Nephron progenitor cell (in vitro differentiated cells): ENCODE measurements at regions not wholly inside any gene's neighbourhood (a gene's known extent, or its start where the extent isn't known, plus 50 kb on each side); places are given as distances from the start of the nearest gene placed in this dataset.

Experiments
- DNase-seq: peaks from one replicate; pipeline ENCODE4 v3.0.0; 2021
- H3K27ac Mint-ChIP-seq: 2 replicates; pipeline ENCODE4 v1.8.0; 2021; ENCODE audit warnings: mild to moderate bottlenecking, moderate library complexity, mixed read lengths
- H3K27me3 Mint-ChIP-seq: 2 replicates; pipeline ENCODE4 v1.8.0; 2021; ENCODE audit warnings: mild to moderate bottlenecking, low read depth, mixed read lengths; ENCODE audit not compliant: poor library complexity
- H3K36me3 Mint-ChIP-seq: 2 replicates; pipeline ENCODE4 v1.8.0; 2021; ENCODE audit warnings: low read depth, mixed read lengths
- H3K4me1 Mint-ChIP-seq: 2 replicates; pipeline ENCODE4 v1.8.0; 2021; ENCODE audit warnings: mixed read lengths
- H3K4me3 Mint-ChIP-seq: 2 replicates; pipeline ENCODE4 v1.8.0; 2021; ENCODE audit warnings: mild to moderate bottlenecking, moderate library complexity, mixed read lengths
- H3K9me3 Mint-ChIP-seq: 2 replicates; pipeline ENCODE4 v1.8.0; 2021; ENCODE audit warnings: mild to moderate bottlenecking, moderate library complexity, mixed read lengths
- TF ChIP-seq, protein P1 (sequence below): fragments of 200-600 bp; sonication (generic); IDR thresholded peaks from 2 replicates; pipeline ENCODE4 v1.5.0; 2021; ENCODE audit warnings: antibody characterized with exemption

DNA sequence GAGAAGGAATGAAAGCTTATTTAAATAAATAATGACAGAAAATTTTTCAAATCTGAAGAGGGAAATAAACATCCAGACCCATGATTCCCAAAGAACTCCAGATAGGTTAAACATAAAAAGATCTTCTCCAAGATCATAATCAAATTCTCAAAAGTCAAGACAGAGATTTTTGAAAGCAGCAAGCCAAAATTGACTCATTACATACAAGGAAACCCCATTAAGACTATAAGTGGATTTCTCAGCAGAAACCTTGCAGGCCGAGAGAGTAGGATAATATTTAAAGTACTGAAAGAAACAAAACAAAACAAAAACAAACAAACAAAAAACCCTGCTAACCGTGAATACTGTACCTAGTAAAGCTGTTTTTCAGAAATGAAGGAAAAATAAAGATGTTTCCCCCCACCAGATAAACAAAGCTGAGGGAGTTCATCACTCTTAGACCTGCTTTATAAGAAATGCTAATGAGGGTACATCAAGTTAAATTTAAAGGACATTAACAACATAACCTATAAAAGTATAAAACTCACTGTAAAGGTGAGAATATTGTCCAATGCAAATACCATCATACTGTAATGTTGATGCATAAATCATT, 412.2 kb downstream of the INSC start:
- Mint-ChIP-seq H3K27ac (no peak overlapping the region), H3K9me3 (peaks cover 61% of the 10 kb centered on the region), H3K36me3 (peaks cover 14% of the 10 kb centered on the region), H3K27me3 (peaks cover 4% of the 10 kb centered on the region), H3K4me1 (peaks cover 18% of the 10 kb centered on the region), H3K4me3 (no peak overlapping the region)
- DNase-seq: no peak
- TF ChIP-seq, protein P1, sequence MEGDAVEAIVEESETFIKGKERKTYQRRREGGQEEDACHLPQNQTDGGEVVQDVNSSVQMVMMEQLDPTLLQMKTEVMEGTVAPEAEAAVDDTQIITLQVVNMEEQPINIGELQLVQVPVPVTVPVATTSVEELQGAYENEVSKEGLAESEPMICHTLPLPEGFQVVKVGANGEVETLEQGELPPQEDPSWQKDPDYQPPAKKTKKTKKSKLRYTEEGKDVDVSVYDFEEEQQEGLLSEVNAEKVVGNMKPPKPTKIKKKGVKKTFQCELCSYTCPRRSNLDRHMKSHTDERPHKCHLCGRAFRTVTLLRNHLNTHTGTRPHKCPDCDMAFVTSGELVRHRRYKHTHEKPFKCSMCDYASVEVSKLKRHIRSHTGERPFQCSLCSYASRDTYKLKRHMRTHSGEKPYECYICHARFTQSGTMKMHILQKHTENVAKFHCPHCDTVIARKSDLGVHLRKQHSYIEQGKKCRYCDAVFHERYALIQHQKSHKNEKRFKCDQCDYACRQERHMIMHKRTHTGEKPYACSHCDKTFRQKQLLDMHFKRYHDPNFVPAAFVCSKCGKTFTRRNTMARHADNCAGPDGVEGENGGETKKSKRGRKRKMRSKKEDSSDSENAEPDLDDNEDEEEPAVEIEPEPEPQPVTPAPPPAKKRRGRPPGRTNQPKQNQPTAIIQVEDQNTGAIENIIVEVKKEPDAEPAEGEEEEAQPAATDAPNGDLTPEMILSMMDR: no peak

DNA sequence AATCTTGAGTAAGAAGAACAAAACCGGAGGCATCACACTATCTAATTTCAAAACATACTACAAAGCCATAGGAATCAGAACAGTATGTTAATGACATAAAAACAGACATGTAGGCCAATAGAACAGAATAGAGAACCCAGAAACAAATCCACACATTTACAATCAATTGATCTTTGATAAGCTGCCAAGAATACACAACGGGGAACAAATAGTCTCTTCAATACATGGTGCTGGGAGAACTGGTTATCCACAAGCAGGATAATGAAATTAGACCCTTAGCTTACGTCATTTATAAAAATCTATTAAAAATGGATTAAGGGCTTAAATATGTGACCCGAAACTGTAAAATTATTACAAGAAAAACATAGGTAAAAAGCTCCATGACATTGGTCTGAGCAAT, 417.7 kb downstream of the INSC start:
- DNase-seq: no peak
- Mint-ChIP-seq H3K4me3 (no peak overlapping the region), H3K36me3 (no peaks in the 10 kb centered on the region), H3K27me3 (peaks cover 4% of the 10 kb centered on the region), H3K9me3 (peaks cover 29% of the 10 kb centered on the region), H3K4me1 (no peaks in the 10 kb centered on the region), H3K27ac (no peak overlapping the region)
- TF ChIP-seq, protein P1: no peak

DNA sequence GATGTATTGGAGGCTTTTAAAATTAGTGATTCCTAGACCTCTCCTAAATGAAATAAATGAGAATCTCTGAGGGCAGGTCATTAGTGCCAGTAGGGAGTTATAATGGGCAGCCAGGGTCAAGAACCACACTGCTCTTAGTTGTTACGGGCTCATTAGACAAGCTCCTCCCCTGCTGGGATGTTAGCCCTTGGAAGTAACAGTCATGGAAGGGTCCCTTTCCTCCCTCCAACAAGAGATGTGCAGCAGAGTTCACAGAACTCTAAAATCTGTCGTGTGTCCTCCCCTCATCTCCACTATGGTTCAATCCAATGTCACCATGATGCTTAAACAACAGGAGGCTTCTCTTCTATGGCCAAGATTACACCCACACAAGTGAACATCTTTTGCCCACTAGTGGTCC, 419.5 kb downstream of the INSC start:
- Mint-ChIP-seq H3K36me3 (no peaks in the 10 kb centered on the region), H3K4me1 (no peaks in the 10 kb centered on the region), H3K9me3 (peaks cover 15% of the 10 kb centered on the region), H3K4me3 (no peak overlapping the region), H3K27me3 (no peaks in the 10 kb centered on the region), H3K27ac (no peak overlapping the region)
- DNase-seq: no peak
- TF ChIP-seq, protein P1: no peak

DNA sequence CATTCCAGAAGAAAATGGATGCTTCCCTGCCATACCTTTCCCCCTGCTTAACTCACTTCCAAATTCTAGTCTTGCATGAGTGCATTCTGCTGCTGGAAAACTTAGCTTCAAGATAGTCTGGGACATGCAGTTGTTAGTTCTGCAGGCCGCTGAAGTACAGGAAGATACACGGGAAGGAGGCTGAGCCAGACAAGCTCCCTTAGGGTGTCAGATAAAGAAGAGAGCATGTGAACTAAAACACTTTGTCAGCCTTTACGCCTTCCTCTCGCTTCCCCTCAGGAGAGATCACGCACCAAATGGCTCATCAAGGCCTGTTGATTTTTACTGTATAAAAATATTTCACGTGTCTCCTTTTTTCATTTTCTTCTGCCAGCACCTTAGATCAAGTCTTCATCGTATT, 420.7 kb downstream of the INSC start:
- Mint-ChIP-seq H3K9me3 (peaks cover 12% of the 10 kb centered on the region), H3K4me1 (peaks cover 5% of the 10 kb centered on the region), H3K4me3 (no peak overlapping the region), H3K27ac (no peak overlapping the region), H3K36me3 (no peaks in the 10 kb centered on the region), H3K27me3 (no peaks in the 10 kb centered on the region)
- no peak for DNase-seq
- TF ChIP-seq, protein P1: no peak

DNA sequence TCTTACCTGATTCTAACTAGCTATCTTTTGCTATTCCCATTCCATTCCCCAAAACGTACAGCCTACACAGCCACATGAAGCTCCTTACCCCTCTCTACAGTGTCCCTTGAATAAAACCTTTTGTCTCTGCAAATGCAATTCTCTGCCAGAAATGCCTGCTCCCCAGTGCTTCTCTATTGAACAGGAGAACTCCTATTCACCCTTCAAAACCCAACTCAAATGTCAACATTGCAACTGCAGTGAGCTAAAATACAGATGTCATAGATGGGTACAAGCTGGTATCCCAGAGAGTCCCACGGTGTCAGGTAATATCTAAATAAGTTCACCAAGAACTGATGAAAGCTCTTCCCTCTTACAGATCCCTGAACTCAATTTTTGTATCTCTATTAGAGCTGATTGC, 421.7 kb downstream of the INSC start:
- no peak for DNase-seq
- H3K4me1 Mint-ChIP-seq: peaks cover 5% of the 10 kb centered on the region
- no peaks in the 10 kb centered on the region for H3K36me3 Mint-ChIP-seq
- TF ChIP-seq, protein P1: no peak
- H3K27ac Mint-ChIP-seq: no peak overlapping the region
- no peaks in the 10 kb centered on the region for H3K27me3 Mint-ChIP-seq
- no peak overlapping the region for H3K4me3 Mint-ChIP-seq
- H3K9me3 Mint-ChIP-seq: peaks cover 9% of the 10 kb centered on the region

DNA sequence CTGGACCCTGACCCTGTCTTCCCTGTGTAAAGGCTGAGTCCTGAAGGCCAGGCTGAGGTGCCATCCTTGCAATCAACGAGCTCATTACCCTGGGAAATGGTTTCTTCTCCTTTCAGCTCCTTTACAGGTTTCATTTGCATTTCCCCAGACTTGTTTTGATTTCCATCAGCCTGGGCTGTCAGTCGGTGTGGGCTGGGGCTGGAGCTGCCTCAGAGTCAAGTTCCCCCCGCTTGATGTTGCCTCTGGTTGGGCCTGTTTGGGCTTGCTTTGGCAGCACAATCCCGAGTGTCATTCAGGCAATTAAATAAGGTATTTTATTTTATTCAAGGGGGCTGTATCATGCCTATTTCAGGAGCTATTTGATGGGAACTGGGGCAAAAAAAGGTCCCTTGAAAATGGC, 424.9 kb downstream of the INSC start:
- Mint-ChIP-seq H3K36me3 (no peaks in the 10 kb centered on the region), H3K27ac (no peak overlapping the region), H3K9me3 (no peaks in the 10 kb centered on the region), H3K4me1 (peaks cover 5% of the 10 kb centered on the region), H3K27me3 (no peaks in the 10 kb centered on the region), H3K4me3 (no peak overlapping the region)
- DNase-seq: no peak
- TF ChIP-seq, protein P1: no peak
